Testis (tissue), 2 donors: ENCODE measurements at regions not wholly inside any gene's neighbourhood (a gene's known extent, or its start where the extent isn't known, plus 50 kb on each side); places are given as distances from the start of the nearest gene placed in this dataset.
"Not testable (repeated sequence)": the region's sequence is repeated elsewhere in the genome, so short reads cannot be mapped to it uniquely, and the experiment has no call there.

Source experiments
- DNase-seq: peaks from one replicate; pipeline ENCODE4 v3.0.0-alpha.2; 2019
- H3K27ac ChIP-seq, 2 donors: fragments of 200-600 bp; sonication (generic); one replicate each; pipeline ENCODE4 v1.5.1; 2019
- H3K27me3 ChIP-seq: fragments of 200-600 bp; sonication (generic); one replicate; pipeline ENCODE4 v1.5.1; 2019
- H3K36me3 ChIP-seq: fragments of 200-600 bp; sonication (generic); one replicate; pipeline ENCODE4 v1.5.1; 2017; ENCODE audit warnings: low read depth; ENCODE audit errors: missing control alignments
- H3K4me1 ChIP-seq: fragments of 200-600 bp; sonication (generic); one replicate; pipeline ENCODE4 v1.5.1; 2019
- H3K4me3 ChIP-seq, 2 donors: fragments of 200-600 bp; sonication (generic); one replicate each; pipeline ENCODE4 v1.5.1; 2017 to 2019
- H3K9me3 ChIP-seq: fragments of 200-600 bp; sonication (generic); one replicate; pipeline ENCODE4 v1.5.1; 2017
- POLR2A ChIP-seq: fragments of 450-650 bp; IDR thresholded peaks from one replicate; pipeline ENCODE4 v1.6.1; 2017; ENCODE audit warnings: antibody characterized with exemption, mild to moderate bottlenecking, moderate library complexity
- WGBS, 2 donors: methylation state at CpG; one replicate each; pipeline ENCODE4 v1.1.5; 2018; 5-methylcytosine and 5-hydroxymethylcytosine counted together
- intact Hi-C: fragments of 100-400 bp; cut with DNase I; formaldehyde crosslinking; loops from one replicate; pipeline ENCODE4 v1.15.1; 2023; ENCODE audit warnings: low total_unique reads
- TF ChIP-seq, protein P1 (sequence below), 3 experiments: fragments of 450-650 bp in 2 of 3; fragments of 200-600 bp in 1 of 3; sonication (generic) in 1 of 3; IDR thresholded peaks; one replicate each; pipeline ENCODE4 v1.5.1; 2016 to 2019; ENCODE audit warnings: antibody characterized with exemption in 3 of 3, mild to moderate bottlenecking in 2 of 3, moderate library complexity in 1 of 3

DNA sequence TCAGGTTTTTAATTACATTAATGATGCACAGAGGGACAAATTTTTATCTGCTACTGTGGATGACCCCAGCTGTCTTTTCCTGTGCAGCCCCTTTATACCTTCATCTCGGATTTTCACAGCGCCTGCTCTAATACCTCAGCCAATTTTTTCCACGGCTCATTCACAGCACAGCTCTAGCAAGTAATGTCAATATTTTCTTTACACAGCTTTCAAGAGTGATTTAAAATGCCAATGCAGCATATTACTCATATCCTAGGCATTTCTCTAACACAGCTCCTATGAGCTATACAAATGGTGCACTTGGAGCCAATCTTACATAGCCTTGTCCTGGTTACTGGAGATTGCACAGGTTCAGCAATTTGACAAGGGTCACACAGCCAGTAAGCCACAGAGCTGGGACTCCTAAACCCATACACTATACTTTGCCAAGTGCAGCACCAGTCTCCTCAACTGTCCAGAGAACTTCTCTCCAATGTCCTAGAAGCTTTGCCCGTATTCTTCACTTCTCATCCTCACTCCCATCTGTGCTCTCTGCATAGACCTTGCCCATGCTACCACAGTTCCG is 661.8 kb downstream of the DTWD2 start:
- DNase-seq: no peak
- no peak overlapping the region for H3K27ac ChIP-seq
- TF ChIP-seq, protein P1, sequence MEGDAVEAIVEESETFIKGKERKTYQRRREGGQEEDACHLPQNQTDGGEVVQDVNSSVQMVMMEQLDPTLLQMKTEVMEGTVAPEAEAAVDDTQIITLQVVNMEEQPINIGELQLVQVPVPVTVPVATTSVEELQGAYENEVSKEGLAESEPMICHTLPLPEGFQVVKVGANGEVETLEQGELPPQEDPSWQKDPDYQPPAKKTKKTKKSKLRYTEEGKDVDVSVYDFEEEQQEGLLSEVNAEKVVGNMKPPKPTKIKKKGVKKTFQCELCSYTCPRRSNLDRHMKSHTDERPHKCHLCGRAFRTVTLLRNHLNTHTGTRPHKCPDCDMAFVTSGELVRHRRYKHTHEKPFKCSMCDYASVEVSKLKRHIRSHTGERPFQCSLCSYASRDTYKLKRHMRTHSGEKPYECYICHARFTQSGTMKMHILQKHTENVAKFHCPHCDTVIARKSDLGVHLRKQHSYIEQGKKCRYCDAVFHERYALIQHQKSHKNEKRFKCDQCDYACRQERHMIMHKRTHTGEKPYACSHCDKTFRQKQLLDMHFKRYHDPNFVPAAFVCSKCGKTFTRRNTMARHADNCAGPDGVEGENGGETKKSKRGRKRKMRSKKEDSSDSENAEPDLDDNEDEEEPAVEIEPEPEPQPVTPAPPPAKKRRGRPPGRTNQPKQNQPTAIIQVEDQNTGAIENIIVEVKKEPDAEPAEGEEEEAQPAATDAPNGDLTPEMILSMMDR (IDR thresholded peaks at IDR 0.05): no peak
- TF ChIP-seq POLR2A: no peak
- no peak overlapping the region for H3K4me3 ChIP-seq
- H3K27me3 ChIP-seq: no peaks in the 10 kb centered on the region
- 80 to 88% methylated on average over 5 of the region's 5 CpGs for WGBS, 2 donors
- intact Hi-C loops: no loop called here
- H3K9me3 ChIP-seq: no peaks in the 10 kb centered on the region
- no peaks in the 10 kb centered on the region for H3K4me1 ChIP-seq
- no peaks in the 10 kb centered on the region for H3K36me3 ChIP-seq

DNA sequence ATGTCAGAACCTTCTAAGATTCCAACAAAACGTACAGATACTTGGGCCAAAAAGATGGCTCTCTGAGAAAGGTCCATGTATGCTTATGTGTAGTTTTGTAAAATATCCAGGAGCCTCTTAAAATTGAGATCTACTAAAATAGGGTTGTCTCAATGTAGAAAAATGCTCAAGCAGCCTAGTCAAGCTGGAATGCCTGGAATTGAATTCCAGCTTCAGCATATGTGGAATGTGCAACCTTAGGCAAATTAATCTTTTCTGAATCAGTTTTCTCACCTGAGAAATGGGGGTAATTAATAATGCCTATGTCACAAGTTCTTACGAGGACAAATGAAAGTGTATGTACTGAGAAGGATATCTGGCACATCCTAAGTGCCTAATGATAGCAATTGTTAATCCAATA is 662.4 kb downstream of the DTWD2 start:
- Histone ChIP-seq H3K4me1 (no peaks in the 10 kb centered on the region), H3K4me3 (no peak overlapping the region), H3K9me3 (no peaks in the 10 kb centered on the region), H3K36me3 (no peaks in the 10 kb centered on the region), H3K27ac (no peak overlapping the region), H3K27me3 (no peaks in the 10 kb centered on the region)
- TF ChIP-seq, protein P1 (IDR thresholded peaks at IDR 0.05): no peak
- TF ChIP-seq POLR2A: no peak
- intact Hi-C loops: no loop called here
- no peak for DNase-seq
- 51 to 62% methylated on average over 2 of the region's 2 CpGs for WGBS, 2 donors

DNA sequence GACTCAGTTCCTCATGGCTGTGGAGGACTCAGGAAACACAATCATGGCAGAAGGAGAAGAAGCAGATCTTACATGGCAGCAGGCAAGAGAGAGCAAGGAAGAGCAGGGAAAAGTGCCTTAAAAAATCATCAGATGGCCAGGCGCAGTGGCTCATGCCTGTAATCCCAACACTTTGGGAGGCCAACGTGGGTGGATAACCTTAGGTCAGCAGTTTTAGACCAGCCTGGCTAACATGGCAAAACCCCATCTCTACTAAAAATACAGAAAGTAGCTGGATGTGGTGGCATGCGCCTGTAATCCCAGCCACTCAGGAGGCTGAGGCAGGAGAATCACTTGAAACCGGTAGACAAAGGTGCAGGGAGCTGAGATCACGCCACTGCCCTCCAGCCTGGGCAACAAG is 664.6 kb downstream of the DTWD2 start:
- H3K27me3 ChIP-seq, intact Hi-C loops, DNase-seq, H3K27ac ChIP-seq, H3K4me1 ChIP-seq, H3K9me3 ChIP-seq, H3K4me3 ChIP-seq, H3K36me3 ChIP-seq: not testable (repeated sequence)
- 91% methylated on average over 5 of the region's 5 CpGs for WGBS, 2 donors

DNA sequence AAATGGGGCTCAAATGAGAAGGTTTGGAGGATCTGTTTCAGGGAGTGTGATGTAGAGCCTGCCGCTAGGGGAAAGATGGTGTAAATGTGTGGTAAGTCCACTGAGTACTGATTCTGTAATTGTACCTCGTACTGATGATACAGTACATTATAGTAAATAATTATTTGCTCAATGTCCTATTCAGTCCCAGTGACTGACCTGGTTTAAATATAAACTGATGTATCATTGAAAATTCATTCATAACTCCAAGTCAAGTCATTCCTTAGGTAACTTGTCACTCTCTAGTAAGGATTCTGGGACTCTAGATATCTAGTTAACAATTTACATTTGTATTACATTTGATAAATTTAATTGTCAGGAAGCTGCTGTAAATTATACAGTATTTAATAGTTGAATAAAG is 667.3 kb downstream of the DTWD2 start:
- Histone ChIP-seq H3K9me3 (no peaks in the 10 kb centered on the region), H3K4me3 (no peak overlapping the region), H3K27me3 (no peaks in the 10 kb centered on the region), H3K36me3 (no peaks in the 10 kb centered on the region), H3K4me1 (no peaks in the 10 kb centered on the region), H3K27ac (no peak overlapping the region)
- DNase-seq: no peak
- intact Hi-C loops: no loop called here
- 88 to 94% methylated on average over 2 of the region's 2 CpGs for WGBS, 2 donors
- TF ChIP-seq POLR2A: no peak
- TF ChIP-seq, protein P1 (IDR thresholded peaks at IDR 0.05): no peak

DNA sequence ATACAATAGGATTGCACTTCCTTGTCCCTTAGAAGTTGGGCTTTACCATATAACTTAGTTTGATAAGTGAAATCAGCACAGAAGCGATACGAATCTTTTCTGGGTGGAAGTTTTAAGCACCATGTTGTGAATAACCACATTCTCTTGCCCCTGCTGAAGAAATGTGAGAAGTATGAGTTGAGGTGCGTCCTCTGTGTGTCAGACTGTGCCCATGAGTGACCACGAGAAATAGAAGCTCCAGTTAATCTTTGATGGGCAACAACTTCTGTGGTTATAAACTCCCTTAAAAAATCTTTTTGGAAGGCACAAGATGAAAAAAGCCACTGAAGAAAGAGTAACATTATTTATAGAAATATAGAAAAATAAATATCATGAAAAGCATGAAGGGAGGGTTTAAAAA is 668.2 kb downstream of the DTWD2 start:
- DNase-seq: no peak
- Histone ChIP-seq H3K36me3 (no peaks in the 10 kb centered on the region), H3K27me3 (no peaks in the 10 kb centered on the region), H3K4me3 (no peak overlapping the region), H3K9me3 (no peaks in the 10 kb centered on the region), H3K4me1 (no peaks in the 10 kb centered on the region), H3K27ac (no peak overlapping the region)
- intact Hi-C loops: no loop called here
- TF ChIP-seq, protein P1 (IDR thresholded peaks at IDR 0.05): no peak
- TF ChIP-seq POLR2A: no peak
- WGBS, 2 donors: 91 to 98% methylated on average over 4 of the region's 4 CpGs
